Pulmonary artery endothelial cell (primary cell): ENCODE measurements at regions not wholly inside any gene's neighbourhood (a gene's known extent, or its start where the extent isn't known, plus 50 kb on each side); places are given as distances from the start of the nearest gene placed in this dataset.

ENCODE experiments used
- DNase-seq: peaks from one replicate; pipeline ENCODE4 v3.0.0-alpha.2; 2011; ENCODE audit warnings: low read depth, low spot score

DNA sequence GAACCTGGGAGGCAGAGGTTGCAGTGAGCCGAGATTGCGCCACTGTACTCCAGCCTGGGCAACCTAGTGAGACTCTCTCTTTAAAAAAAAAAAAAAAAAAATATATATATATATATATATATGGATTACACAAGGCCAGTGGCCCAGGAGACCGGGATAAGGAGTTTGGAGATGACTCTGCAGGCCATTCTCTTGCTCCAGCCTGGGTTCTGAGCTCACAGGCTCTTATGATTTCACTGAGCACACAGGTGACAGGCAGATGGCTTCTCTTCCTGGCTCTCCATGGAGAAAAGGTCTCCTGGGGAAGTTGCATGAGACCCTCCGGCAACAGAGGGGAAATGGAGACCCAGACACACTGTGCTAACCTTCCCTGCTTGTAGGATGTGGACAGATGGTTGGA is 98.7 kb upstream of the VASH1 start:
- no peak for DNase-seq

DNA sequence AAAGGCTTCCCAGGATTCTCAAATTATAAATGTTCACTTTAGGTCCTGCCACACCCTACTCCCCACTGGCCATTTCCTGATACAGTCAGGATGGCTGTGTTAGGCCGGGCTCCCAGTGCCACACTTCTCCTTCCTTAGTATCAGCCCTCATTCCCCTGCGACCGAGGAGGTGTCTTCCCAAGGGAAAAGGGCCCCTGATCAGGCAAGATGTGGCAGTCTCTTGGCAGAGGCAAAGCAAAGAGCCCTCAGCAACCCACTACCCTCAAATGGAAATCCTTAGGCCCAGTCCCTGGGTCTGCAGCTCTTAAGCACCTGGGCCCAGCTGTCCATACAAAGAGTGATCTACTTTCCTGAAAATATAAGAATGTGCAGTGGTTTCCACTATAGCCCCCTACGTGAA is 96.5 kb upstream of the VASH1 start:
- no peak for DNase-seq

DNA sequence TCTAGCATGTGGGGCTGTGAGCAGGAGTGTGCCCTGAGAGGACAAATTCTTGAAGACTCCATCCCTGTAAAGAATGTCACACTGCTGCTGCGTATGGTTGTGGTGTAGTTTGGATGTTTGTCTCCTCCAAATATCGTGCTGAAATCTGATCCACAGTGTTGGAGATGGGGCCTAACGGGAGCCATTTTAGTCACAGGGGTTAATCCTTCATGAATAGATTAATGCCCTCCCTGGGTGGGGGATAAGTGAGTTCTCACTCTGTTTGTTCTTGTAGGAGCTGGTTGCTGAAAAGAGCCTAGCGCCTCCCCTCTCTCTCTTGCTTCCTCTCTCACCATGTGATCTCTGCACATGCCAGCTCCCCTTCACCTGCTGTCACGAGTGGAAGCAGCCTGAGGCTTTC is 94.5 kb upstream of the VASH1 start:
- no peak for DNase-seq

DNA sequence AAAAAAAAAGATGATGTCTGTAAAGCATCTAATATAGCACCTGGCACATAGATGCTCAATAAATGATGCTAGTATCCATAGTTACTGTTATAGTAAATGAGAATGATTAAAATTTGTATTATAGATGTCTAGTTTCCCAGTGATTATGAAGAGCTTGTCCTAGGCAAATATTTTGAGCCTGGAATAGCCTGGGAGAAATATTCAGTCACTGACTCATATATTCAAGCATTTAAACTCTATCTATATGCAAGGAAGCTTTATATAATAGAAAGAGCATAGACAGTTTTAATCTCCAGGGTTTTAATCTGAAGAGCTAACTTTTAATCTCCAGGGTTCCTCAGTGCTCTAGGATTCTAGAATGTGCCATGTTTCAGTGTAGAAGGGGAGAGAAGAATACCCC is 91.5 kb upstream of the VASH1 start:
- DNase-seq, result no peak

DNA sequence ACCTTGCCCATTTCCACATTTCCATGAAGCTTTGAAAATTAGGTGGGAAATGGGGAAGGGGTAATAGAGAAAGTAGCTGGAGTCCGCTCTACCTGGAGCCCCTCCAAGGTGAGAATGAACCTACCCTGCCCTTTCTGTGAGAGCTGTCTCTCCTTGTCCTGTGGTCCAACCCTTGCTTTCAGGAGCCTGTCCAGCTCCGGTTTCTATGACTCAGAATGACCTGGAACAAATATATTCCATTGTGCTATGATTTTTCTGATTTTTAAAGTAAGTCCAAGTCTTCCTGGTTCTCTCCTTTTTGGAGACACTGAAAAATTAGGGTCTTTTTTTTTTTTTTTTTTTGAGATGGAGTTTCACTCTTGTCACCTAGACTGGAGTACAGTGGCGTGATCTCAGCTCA is 89.1 kb upstream of the VASH1 start:
- DNase-seq, result no peak

DNA sequence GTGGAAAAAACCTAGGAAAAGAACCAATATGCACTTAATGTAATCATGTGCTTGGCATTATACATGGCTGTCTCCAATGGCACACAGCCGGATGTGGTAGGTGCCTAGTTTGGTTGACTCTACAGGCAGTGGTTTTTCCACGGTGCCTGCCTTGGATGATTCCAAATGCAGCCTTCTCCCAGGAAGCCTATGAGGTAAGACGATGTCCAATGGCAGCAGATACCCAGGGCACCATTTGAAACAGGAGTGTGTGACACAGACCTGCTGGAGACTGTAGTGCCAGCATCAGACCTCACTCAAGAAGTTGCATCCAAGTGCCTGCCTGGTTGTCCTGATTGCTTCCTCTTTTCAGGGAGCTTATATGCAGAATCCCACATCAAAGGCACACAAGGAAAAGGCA is 88.0 kb upstream of the VASH1 start:
- DNase-seq, result no peak

DNA sequence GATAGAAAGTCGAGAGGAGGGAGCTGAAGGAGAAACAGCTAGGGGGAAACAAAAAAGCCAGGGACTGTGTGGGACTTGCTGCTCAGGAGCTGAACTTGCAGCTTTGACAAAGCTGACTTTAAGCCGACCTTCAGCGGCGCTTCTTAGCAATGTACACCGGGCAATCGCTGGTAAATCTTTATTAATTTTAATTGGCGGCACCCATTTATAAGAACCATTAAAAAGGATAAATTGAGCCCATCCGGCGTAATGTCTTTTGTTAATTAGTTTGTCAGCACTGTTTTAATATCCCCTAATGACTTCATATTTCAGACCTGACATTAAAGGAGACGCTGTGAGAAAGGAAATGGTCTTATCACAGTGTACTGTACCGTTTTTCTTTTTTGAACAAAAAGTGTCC is 86.2 kb upstream of the VASH1 start:
- no peak for DNase-seq

DNA sequence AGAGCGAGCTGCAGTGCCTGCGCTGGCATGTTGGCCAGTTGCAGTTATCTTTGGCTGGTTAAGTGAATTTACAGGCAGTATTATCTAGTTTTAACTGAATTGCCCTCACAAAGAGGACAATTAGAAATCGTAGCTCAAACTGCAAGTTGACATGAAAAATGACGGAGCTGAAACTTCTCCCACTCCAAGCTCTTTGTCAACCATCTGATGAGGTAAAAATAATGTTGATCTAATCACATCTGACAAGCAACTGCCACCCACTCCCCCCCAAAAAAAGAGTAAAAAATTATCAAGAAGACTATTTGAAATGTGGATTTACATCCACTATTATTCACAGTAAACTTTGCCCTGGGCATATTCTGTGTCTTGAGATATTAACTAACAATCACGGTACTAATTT is 84.7 kb upstream of the VASH1 start:
- DNase-seq, result no peak

DNA sequence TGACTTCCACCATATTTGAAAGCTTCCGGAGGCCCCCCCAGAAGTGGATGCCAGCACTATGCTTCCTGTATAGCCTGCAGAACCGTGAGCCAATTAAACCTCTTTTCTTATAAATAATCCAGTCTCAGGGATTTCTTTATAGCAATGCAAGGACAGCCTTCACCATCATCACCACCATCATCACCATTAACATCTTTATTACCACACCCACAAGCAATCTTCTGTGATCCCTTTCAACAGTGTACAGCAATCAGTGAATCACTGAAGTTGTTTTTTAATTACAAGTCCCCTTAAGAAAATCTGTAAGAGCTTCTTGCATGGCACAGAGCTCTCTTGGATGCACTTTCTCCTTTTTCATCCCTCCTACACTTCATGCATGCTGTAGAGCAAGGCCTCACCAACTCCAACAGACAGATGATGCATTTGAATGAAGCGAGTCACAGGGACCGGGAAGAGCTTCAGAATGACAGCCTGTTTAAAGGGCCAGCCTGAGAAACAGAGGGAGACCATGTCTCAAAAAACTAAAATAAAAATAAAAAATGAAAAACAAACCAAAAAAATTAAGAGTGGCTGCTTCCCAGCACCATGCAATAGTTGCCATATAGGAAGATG is 83.6 kb upstream of the VASH1 start:
- no peak for DNase-seq

DNA sequence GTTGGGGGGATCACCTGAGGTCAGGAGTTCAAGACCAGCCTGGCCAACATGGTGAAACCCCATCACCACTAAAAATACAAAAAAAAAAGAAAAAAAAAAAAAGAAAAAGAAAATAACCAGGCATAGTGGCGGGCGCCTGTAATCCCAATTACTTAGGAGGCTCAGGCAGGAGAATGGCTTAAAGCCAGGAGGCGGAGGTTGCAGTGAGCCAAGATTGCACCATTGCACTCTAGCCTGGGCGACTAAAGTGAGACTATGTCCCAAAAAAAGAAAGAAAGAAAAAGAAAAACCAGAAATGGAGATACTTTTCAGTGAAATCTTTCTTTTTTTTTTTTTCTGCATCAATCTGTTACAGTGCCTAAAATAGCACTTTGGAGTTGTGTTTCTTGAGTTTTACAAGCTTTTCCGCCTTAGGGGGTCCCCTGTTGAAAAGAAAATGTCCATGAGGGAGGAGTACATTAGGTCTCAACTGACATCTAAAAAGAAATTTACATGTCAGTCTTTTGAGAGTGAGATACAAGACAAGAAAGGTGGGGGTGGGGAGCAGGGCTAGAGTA is 82.9 kb upstream of the VASH1 start:
- DNase-seq, result no peak

DNA sequence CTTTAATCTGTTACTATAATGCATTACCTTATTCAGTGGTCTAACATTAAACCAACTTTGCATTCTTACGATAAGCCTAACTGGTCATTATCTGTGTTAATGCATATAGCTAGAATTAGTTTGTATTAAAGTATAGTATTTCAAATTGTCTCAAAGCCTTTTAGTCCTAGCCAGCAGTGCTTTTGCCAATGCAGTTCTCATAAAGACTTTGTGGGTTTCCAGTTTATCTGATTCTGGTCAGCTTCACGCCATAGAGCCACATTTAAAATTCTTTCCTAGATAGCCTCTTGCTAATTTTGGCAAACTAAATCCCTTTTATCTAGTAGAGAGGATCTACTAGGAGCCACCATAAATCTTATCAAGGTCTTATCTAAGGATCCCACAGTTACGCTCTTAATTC is 78.9 kb upstream of the VASH1 start:
- no peak for DNase-seq

DNA sequence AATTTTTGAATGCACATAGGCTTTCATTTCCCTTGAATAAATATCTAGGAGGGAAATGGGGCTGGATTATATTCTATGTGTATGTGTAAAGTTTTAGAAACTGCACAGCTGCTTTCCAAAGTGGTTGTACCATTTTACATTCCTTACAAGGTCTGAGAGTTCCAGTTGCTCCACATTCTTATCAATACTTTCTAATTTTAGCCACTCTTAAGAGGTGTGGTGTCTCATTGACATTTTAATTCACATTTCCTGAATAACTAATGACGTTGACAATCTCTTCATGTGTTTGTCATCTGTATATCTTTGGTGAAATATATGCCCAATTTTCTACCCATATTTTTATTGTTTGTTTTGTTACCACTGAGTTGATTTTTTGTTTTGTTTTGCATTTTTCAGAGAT is 74.6 kb upstream of the VASH1 start:
- DNase-seq, result no peak

DNA sequence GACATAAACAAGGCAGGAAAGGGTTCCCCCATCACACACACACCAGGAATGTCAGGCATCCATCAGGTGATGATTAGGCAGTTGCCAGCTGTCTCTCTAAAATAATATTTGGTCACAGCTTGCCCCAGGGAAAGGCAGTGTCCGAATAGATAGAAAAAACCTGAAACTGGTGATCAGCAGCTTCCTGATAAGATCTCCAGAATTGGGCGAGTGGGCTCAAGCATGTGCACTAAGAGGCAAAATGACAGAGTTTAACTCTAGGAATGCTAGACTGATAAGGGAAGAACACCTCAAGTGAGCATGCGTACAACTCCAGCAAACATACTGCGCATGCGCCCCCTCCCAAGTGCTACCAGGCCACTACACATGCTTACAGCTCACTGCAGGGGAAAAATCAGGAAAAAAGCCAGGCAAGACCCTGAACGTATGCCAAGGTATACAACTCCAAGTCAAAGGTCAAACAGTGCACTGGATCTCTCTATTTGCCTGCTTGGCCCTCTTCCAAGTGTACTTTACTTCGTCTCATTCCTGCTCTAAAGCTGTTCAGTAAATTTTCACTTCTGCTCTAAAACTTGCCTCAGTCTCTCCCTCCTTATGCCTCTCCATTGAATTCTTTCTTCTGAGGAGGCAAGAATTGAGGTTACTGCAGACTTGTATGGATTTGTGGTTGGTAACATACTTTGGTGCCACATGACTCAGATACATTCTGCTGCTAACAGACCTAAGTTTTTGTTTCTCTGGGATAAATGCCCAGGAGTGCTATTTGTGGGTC is 73.5 kb upstream of the VASH1 start:
- DNase-seq, result no peak

DNA sequence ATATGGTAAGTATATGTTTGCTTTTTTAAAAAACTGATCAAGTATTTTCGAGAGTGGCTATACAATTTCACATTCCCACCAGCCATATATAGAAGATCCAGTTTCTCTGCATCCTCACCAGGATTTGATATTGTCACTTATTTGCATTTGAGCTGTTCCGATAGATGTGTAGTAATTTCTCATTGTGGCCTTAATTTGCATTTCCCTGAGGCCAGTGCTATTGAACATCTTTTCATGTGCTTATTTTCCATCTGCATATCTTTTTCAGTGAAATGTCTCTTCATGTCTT is 72.9 kb upstream of the VASH1 start:
- DNase-seq, result no peak

DNA sequence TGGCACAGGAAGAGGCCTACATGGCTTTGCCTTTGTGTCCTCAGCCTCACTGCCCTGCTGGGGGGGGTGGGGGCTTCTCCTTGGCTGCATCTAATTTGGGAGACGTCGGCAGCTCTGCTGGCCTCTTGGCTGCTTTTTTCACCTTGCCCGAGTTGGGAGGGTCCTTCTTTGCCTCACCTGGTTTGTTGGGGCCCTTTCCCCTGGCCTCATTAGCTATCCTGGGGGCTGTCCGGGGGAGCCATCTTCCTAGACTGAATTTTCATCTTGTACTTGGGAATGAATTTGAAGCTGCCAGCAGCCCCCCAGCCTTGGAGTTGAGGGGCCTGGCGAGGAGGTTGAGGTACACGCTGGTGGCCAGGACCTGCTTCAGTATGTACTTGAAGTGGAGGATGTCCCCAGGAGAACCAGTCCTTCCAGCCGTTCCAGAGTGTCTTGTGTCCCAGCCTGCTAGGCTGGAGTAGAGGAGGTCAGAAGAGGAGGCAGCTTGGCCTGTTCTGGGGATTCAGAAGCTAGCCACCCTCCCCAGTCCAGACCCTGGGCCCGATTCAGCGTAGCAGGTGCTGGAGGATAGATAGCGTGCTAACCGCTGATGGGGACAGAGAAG is 70.7 kb upstream of the VASH1 start:
- no peak for DNase-seq

DNA sequence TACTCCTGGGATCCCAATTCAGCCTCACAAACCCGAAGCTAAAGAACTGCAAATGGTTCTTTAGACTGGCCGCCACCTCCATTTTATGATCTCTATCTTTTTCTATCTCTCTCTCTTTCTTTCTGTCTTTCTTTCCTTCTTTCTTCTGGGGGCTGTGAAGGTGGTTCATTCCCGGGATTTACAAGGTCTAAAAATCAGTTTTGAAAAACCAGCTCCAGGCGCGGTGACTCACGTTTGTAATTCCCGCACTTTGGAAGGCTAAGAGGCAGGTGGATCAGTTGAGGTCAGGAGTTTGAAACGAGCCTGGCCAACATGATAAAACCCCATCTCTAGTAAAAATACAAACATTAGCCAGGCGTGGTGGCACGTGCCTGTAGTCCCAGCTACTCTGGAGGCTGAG is 67.2 kb upstream of the VASH1 start:
- DNase-seq, result no peak

DNA sequence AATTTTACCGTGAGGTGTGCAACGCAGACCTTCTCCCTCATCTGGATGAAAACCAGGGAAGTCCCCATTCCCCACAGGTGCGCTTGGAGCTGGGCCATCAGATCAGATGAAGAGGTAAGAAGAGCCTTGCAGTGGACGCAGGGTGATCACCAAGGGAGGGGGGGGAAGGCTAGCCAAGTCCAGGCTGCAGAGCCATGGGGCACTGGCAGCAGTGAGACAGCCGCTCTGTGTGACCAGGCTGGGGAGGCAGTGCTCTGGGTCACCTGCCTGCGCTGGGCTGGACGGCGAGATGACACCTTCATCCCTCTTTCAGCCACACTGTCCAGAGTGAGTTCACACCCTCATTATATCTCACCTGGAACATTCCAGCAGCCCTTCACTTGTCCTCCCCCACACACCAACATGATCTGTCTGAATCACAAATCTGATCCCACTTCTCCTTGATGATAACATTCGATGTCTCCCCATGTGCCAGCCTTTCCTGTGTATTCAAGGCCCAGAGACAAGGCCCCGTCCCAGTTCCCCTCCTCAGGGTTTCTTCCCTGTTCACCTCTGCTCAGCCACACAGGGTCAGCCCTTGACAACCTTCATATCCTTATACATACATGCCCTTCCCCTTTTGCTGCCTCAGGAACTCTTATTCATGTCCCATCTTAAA is 65.9 kb upstream of the VASH1 start:
- no peak for DNase-seq

DNA sequence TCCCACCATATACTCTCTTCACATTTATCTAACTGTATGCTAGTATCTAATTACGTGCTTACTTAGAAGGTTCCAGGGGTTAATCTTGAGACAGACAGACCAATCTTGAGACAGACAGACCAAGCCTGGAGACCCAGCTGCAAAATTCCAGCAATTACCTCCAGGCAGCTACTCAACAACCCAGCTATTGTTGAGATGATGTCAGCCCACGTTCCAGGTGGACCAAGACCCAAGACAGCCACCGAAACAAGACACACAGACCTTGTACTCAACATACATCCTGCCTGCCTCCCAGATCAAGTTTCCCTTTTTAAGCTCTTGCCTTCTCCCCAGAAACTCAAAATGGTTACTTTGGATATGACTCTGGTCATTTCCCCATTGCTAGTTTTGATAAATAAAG is 64.9 kb upstream of the VASH1 start:
- no peak for DNase-seq

DNA sequence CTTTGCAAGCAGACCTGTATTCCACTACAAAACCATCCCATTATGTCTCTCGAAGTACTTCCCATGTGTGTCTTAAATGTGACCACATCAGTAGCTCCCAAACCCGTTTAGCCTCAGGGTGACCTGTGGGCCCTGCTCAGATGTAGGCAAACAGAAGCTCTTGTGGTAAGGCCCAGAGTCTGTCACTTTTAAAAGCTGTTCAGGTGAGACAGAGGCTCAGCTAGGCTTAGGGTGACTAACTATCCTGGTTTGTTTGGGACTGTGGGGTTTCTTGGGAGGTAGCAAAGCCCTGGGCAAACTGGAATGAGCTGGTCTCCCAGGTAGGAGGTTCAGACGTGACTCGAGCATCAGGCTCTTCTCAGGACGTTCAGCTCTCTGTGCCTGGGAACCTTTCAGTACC is 64.5 kb upstream of the VASH1 start:
- no peak for DNase-seq

DNA sequence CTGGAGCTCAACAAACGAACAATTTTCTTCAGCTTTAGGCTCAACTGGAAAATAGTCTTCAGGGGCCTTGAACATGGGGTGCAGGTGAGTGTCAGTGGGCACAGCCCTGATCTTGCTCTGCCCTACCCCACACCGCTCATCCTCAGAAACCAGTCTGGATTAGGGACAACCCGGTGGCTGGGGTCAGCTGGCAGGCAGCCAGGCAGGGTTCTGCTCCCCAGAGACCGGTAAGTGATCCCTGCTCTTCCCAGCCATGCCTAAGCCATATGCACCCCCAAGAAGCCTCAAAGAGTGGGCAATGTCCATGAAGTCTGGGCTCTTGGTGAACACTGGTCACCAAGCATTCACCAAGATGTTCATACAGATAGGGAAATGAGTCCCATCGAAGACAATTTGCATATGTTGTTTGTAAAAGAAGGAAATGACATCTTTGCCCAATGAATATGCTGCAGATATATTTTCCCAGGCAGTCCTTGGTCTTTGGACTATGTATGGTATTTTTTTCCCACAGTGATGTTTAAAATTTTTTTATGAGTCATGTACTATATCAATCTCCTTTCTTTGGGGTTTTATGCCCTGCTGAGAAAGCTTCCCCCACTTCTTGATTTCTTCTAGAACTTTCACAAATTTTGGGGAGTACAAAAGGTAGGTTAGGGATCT is 63.9 kb upstream of the VASH1 start:
- no peak for DNase-seq

DNA sequence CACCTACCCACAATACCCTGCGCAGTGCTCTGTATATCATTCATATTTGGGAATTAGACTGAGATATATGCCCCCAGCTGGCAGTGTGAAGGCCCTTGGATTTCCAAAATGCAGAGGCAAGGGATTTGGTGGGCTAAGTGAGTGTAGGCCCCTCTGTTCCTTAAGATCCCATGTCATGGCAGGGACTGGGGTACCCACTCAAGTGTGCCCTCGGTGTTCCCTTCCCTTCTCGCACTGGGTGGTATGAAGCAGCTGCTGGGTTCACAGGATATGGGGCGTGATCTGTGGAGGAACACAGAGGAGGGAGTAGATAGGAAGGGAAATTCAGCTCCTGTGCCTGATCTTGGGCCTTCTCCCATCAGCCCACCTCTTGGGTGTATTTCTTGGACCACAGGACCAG is 63.1 kb upstream of the VASH1 start:
- no peak for DNase-seq

DNA sequence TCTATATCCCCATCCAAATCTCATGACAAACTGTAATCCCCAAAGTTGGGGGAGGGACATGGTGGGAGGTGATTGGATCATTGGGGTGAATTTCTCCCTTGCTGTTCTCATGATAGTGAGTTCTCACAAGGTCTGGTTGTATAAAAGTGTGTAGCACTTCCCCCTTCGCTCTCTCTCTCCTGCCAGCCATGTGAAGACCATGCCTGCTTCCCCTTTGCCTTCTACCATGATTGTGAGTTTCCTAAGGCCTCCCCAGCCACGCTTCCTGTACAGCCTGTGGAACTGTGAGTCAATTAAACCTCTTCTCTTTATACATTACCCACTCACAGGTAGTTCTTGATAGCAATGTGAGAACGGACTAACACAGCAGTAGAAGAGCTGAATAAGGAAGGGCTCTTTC is 62.6 kb upstream of the VASH1 start:
- DNase-seq, result no peak
